Keratinocyte (primary cell): ENCODE measurements at regions not wholly inside any gene's neighbourhood (a gene's known extent, or its start where the extent isn't known, plus 50 kb on each side); places are given as distances from the start of the nearest gene placed in this dataset.

Source experiments
- CTCF ChIP-seq, 3 experiments: IDR thresholded peaks in 1 of 3; conservative IDR thresholded peaks in 1 of 3; optimal IDR thresholded peaks in 1 of 3; 2 replicates in 2 of 3; 3 replicates in 1 of 3; pipeline versions ENCODE3 to v1.5.1; 2011; ENCODE audit warnings: low read length in 3 of 3, mild to moderate bottlenecking in 3 of 3, moderate library complexity in 2 of 3, control low read depth in 1 of 3, inconsistent platforms in 1 of 3; ENCODE audit not compliant: insufficient read depth in 2 of 3; ENCODE audit errors: extremely low read depth in 1 of 3
- EZH2 ChIP-seq: IDR thresholded peaks from one replicate; pipeline ENCODE4 v1.6.1; 2012; ENCODE audit warnings: inconsistent platforms, mild to moderate bottlenecking, low read length, moderate library complexity

DNA sequence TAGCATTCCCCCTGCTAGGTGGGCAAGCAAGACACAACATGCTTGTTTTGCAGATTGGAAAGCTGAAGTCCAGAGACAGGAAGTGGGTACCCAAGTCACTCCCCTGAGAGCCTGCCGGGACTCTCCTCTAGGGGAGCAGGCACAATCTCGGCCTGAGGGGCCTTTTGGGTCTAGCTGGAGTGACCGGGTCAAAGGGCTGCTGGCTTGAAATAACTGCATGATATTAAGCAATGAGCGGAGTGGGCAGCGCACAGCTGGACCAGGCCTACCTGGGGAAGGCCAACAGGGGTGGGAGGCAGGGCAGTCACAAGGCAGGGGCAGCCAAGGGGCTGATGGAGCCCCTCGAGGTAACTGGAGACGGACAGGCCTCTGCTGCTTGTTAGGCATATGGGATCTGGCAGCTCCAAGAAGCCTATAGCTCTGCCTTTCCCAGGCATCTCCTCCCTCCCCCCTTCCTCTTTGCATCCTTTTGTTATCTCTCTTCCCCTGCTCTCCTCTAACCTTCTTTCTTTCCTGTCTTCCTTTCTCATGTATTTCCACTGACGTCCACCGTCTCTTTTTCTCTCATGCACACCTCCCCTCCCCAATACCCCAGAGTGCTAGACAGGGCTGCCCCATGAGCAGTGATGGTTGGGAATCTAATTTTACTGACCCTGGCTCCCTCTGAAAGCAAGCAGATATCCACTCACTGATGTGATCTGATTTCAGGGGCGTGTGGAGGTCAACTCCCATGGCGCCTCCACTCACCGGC, 237.5 kb downstream of the LOXHD1 start:
- TF ChIP-seq CTCF (optimal IDR thresholded peaks at IDR 0.05 in 1 of 3, IDR thresholded peaks at IDR 0.05 in 1 of 3, conservative IDR thresholded peaks at IDR 0.05 in 1 of 3; ENCODE audit: extremely low read depth in 1 of 3, insufficient read depth in 2 of 3, low read length in 3 of 3) (no peak), EZH2 (no peak)
